Endothelial cell of umbilical vein (primary cell): ENCODE measurements at regions not wholly inside any gene's neighbourhood (a gene's known extent, or its start where the extent isn't known, plus 50 kb on each side); places are given as distances from the start of the nearest gene placed in this dataset.

Source experiments
- BruUV-seq: library from RNA; stranded (reverse); fragments of 400-500 nt; replicated peaks from 2 replicates; lab custom pipeline; 2021; lab: Mats Ljungman, UMichigan
- CTCF ChIA-PET: fragments of 300-600, 350-600 bp; sonication (Branson Sonifier 250); formaldehyde crosslinking; loops from one replicate; lab custom pipeline; 2021; ENCODE audit warnings: antibody characterized with exemption, inconsistent platforms; lab: Charles Lee
- POLR2A ChIA-PET: fragments of 300-600, 350-600 bp; sonication (Branson Sonifier 250); formaldehyde crosslinking; loops from one replicate; lab custom pipeline; 2021; ENCODE audit warnings: antibody characterized with exemption, inconsistent platforms; lab: Charles Lee
- DNase-seq: peaks from one replicate; pipeline ENCODE4 v3.0.0-alpha.2; 2011; ENCODE audit warnings: low read depth, low spot score
- FAIRE-seq: peaks from 2 replicates; lab custom pipeline; 2011; peaks lifted over from hg19 to GRCh38; lab: Jason Lieb, UNC
- H2AFZ ChIP-seq: 2 replicates; pipeline ENCODE4 v1.6.0; 2012; ENCODE audit warnings: low read depth, low read length, control low read depth, inconsistent platforms
- H3K27ac ChIP-seq: 2 replicates; pipeline ENCODE4 v1.5.1; 2011; ENCODE audit warnings: low read depth, mild to moderate bottlenecking, control low read depth, low read length, moderate library complexity; ENCODE audit not compliant: insufficient read depth
- H3K27me3 ChIP-seq, 2 experiments: 2 replicates each; pipeline versions ENCODE4 v1.6.0 to v1.6.1; 2011; ENCODE audit warnings: low read length in 2 of 2, mixed read lengths in 1 of 2; ENCODE audit not compliant: control insufficient read depth in 2 of 2, insufficient read depth in 2 of 2
- H3K36me3 ChIP-seq, 2 experiments: 2 replicates in 1 of 2; 3 replicates in 1 of 2; pipeline ENCODE4 v1.5.1; 2011; ENCODE audit warnings: low read length in 2 of 2, mild to moderate bottlenecking in 1 of 2, moderate library complexity in 1 of 2; ENCODE audit not compliant: control insufficient read depth in 2 of 2, insufficient read depth in 2 of 2; ENCODE audit errors: extremely low read depth in 1 of 2
- H3K4me1 ChIP-seq: 3 replicates; pipeline ENCODE4 v1.5.1; 2011; ENCODE audit warnings: mild to moderate bottlenecking, low read length; ENCODE audit not compliant: control insufficient read depth, insufficient read depth; ENCODE audit errors: extremely low read depth
- H3K4me2 ChIP-seq: 2 replicates; pipeline ENCODE4 v1.6.1; 2011; ENCODE audit warnings: low read length, control low read depth, mixed read lengths; ENCODE audit not compliant: insufficient read depth
- H3K4me3 ChIP-seq, 3 experiments: fragments of 200-600 bp in 1 of 3; sonication (generic), shearing (Covaris generic) in 1 of 3; replicated peaks in 1 of 3; 2 replicates each; pipeline ENCODE4 v1.5.1; 2011 to 2016; ENCODE audit warnings: control low read depth in 3 of 3, low read length in 3 of 3, mild to moderate bottlenecking in 2 of 3, inconsistent platforms in 1 of 3, low read depth in 1 of 3, moderate library complexity in 1 of 3; ENCODE audit not compliant: insufficient read depth in 1 of 3
- H3K79me2 ChIP-seq: 2 replicates; pipeline ENCODE4 v1.6.0; 2012; ENCODE audit warnings: low read length, inconsistent platforms; ENCODE audit not compliant: control insufficient read depth, insufficient read depth
- H3K9ac ChIP-seq: replicated peaks from 2 replicates; pipeline ENCODE3; 2011; ENCODE audit warnings: low read length, control low read depth; ENCODE audit not compliant: insufficient read depth; ENCODE audit errors: extremely low read depth
- H3K9me1 ChIP-seq: replicated peaks from 3 replicates; pipeline ENCODE4 v1.6.0; 2011; ENCODE audit warnings: mild to moderate bottlenecking, low read length; ENCODE audit not compliant: control insufficient read depth, insufficient read depth; ENCODE audit errors: extremely low read depth
- H3K9me3 ChIP-seq: replicated peaks from 2 replicates; pipeline ENCODE4 v1.5.1; 2012; ENCODE audit warnings: low read length, inconsistent platforms; ENCODE audit not compliant: control insufficient read depth, insufficient read depth
- H4K20me1 ChIP-seq: replicated peaks from 2 replicates; pipeline ENCODE3; 2011; ENCODE audit warnings: mild to moderate bottlenecking, low read length; ENCODE audit not compliant: control insufficient read depth, insufficient read depth; ENCODE audit errors: extremely low read depth
- EZH2 ChIP-seq: IDR thresholded peaks from 2 replicates; pipeline ENCODE4 v1.6.1; 2012; ENCODE audit warnings: borderline replicate concordance, low read depth, mild to moderate bottlenecking, moderate library complexity, low read length, inconsistent platforms; ENCODE audit not compliant: severe bottlenecking
- FOS ChIP-seq: IDR thresholded peaks from 2 replicates; pipeline ENCODE4 v1.6.1; 2011; ENCODE audit warnings: mild to moderate bottlenecking, low read length, moderate library complexity, borderline replicate concordance; ENCODE audit not compliant: insufficient read depth
- GATA2 ChIP-seq: IDR thresholded peaks from 2 replicates; pipeline ENCODE4 v1.7.0; 2011; ENCODE audit warnings: low read depth, mild to moderate bottlenecking, moderate library complexity, mixed read lengths, low read length; ENCODE audit not compliant: insufficient read length, insufficient read depth
- JUN ChIP-seq: IDR thresholded peaks from 2 replicates; pipeline ENCODE4 v1.6.1; 2011; ENCODE audit warnings: borderline replicate concordance, low read depth; ENCODE audit not compliant: insufficient read length, insufficient read depth
- MYC ChIP-seq: IDR thresholded peaks from one replicate; pipeline ENCODE4 v1.6.1; 2011; ENCODE audit warnings: mild to moderate bottlenecking, low read depth, low read length
- POLR2A ChIP-seq: IDR thresholded peaks from 2 replicates; pipeline ENCODE4 v1.6.1; 2012; ENCODE audit warnings: low read depth, mild to moderate bottlenecking, control low read depth, low read length
- POLR2AphosphoS5 ChIP-seq: IDR thresholded peaks from 2 replicates; pipeline ENCODE4 v1.6.1; 2012; ENCODE audit warnings: low read depth, mild to moderate bottlenecking, control low read depth, low read length, moderate library complexity; ENCODE audit not compliant: insufficient read depth
- dilution Hi-C: fragments of 300-500 bp; cut with MboI; formaldehyde crosslinking; loops from one replicate; pipeline ENCODE4 v1.15.0; 2019; ENCODE audit warnings: low sequenced_read_pairs; ENCODE audit not compliant: extremely low pct_ligation_motif_present
- intact Hi-C: fragments of 100-400 bp; cut with micrococcal nuclease; formaldehyde crosslinking; loops from one replicate; pipeline ENCODE4 v1.10.0; 2022
- TF ChIP-seq, protein P1 (sequence below), 2 donors: IDR thresholded peaks; 1 replicate in 1 of 2; 2 replicates in 1 of 2; pipeline ENCODE4 v1.5.1; 2011; ENCODE audit warnings: low read length in 2 of 2, mild to moderate bottlenecking in 2 of 2, moderate library complexity in 2 of 2, control low read depth in 1 of 2, inconsistent platforms in 1 of 2, low read depth in 1 of 2; ENCODE audit not compliant: insufficient read depth in 1 of 2; ENCODE audit errors: extremely low read depth in 1 of 2
- TF ChIP-seq, protein P2 (sequence below): IDR thresholded peaks from 2 replicates; pipeline ENCODE4 v1.6.1; 2011; ENCODE audit not compliant: insufficient read depth, insufficient read length

DNA sequence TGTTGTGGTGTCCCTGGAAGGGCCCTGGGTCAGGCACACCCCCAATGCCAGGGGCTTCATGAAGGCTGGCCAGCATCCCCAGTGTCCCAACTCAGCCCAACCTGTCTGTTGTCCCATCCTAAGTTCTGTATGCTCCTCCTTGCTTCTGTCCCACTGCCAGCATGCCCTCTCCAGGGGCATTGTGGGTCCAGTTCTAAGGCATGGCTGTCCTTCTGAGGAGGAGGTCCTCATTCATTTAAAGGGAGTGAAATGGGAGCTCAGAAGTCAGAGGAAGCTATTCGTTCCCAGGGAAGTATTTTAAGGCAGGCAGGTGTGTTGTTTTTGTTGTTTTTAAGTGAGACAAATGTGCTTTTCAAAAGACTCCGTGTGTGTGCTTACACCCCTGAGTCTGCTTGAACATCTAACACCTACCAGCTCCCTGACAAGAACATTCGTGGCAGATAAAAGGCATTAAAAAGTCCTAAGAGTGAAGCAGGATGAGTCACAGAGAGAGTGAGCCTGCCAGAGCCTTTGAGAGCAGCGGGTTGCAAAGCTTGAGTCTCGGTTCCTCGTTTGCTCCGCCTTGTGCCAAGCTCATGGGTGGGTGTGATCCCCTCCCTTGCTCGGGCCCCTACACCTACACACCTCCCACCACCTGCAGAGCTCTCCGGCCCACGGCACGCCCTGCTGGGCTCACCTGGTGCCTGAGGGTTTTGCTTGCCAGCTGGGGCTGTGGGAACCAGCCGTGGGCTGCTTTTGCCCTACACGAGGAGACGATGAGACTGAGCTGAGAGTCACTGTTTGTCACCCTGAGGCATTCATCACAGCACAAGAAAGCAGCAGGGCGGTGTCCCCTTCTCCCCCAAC is 183.4 kb upstream of the TOPAZ1 start:
- ChIA-PET POLR2A (no interaction called here), CTCF (no interaction called here)
- no peaks in the 10 kb centered on the region for H3K9me1 ChIP-seq
- intact Hi-C loops (no loop called here), dilution Hi-C loops (no loop called here)
- no peaks in the 10 kb centered on the region for H3K9me3 ChIP-seq
- H3K36me3 ChIP-seq, result no peaks in the 10 kb centered on the region
- peaks cover 1 to 2% of the 10 kb centered on the region in 2 experiments for H3K27me3 ChIP-seq
- DNase-seq, result no peak
- no peaks in the 10 kb centered on the region for H3K4me1 ChIP-seq
- H3K9ac ChIP-seq, result no peak overlapping the region
- no peak for FAIRE-seq
- no peak overlapping the region for H3K27ac ChIP-seq
- no peak overlapping the region for H3K4me2 ChIP-seq
- TF ChIP-seq JUN (no peak), GATA2 (no peak), POLR2A (no peak), MYC (no peak), EZH2 (no peak), FOS (no peak), POLR2AphosphoS5 (no peak)
- TF ChIP-seq, protein P1, sequence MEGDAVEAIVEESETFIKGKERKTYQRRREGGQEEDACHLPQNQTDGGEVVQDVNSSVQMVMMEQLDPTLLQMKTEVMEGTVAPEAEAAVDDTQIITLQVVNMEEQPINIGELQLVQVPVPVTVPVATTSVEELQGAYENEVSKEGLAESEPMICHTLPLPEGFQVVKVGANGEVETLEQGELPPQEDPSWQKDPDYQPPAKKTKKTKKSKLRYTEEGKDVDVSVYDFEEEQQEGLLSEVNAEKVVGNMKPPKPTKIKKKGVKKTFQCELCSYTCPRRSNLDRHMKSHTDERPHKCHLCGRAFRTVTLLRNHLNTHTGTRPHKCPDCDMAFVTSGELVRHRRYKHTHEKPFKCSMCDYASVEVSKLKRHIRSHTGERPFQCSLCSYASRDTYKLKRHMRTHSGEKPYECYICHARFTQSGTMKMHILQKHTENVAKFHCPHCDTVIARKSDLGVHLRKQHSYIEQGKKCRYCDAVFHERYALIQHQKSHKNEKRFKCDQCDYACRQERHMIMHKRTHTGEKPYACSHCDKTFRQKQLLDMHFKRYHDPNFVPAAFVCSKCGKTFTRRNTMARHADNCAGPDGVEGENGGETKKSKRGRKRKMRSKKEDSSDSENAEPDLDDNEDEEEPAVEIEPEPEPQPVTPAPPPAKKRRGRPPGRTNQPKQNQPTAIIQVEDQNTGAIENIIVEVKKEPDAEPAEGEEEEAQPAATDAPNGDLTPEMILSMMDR (IDR thresholded peaks at IDR 0.05; ENCODE audit: extremely low read depth in 1 of 2, insufficient read depth in 1 of 2, low read depth in 1 of 2, low read length in 2 of 2), result no peak
- TF ChIP-seq, protein P2, sequence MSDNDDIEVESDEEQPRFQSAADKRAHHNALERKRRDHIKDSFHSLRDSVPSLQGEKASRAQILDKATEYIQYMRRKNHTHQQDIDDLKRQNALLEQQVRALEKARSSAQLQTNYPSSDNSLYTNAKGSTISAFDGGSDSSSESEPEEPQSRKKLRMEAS, result no peak
- no peak overlapping the region for H2AFZ ChIP-seq
- BruUV-seq, result no TSS peak
- no peaks in the 10 kb centered on the region for H4K20me1 ChIP-seq
- H3K79me2 ChIP-seq, result no peaks in the 10 kb centered on the region
- H3K4me3 ChIP-seq, result no peak overlapping the region
